Brain microvascular endothelial cell (primary cell): ENCODE measurements at regions not wholly inside any gene's neighbourhood (a gene's known extent, or its start where the extent isn't known, plus 50 kb on each side); places are given as distances from the start of the nearest gene placed in this dataset.
"Not testable (repeated sequence)": the region's sequence is repeated elsewhere in the genome, so short reads cannot be mapped to it uniquely, and the experiment has no call there.

ENCODE experiments used
- DNase-seq: peaks from one replicate; pipeline ENCODE4 v3.0.0-alpha.2; 2020
- H3K27ac ChIP-seq: fragments of 250-450 bp; sonication (Bioruptor Pico); 2 replicates; pipeline ENCODE4 v1.5.1; 2020; ENCODE audit warnings: mild to moderate bottlenecking, moderate library complexity
- H3K27me3 ChIP-seq: fragments of 250-450 bp; sonication (Bioruptor Pico); replicated peaks from 2 replicates; pipeline ENCODE4 v1.5.1; 2020; ENCODE audit warnings: mild to moderate bottlenecking
- H3K36me3 ChIP-seq: fragments of 250-450 bp; sonication (Bioruptor Pico); replicated peaks from 2 replicates; pipeline ENCODE4 v1.5.1; 2020; ENCODE audit warnings: mild to moderate bottlenecking
- H3K4me3 ChIP-seq: 2 replicates; pipeline ENCODE4 v1.5.1; 2011; ENCODE audit warnings: low read depth, mild to moderate bottlenecking, control low read depth, low read length, moderate library complexity
- CTCF ChIP-seq: IDR thresholded peaks from 2 replicates; pipeline ENCODE4 v1.5.1; 2011; ENCODE audit warnings: low read depth, mild to moderate bottlenecking, moderate library complexity, low read length, control low read depth, inconsistent platforms; ENCODE audit errors: missing control alignments
- in situ Hi-C: cut with HindIII; loops from 2 replicates; pipeline ENCODE4 v1.10.0; 2017; ENCODE audit warnings: low sequenced_read_pairs, low pct_ligation_motif_present

GRCh38 chr16:80259290-80259805 lies 281.4 kb upstream of the DYNLRB2 start:
- Histone ChIP-seq H3K27ac (no peak overlapping the region), H3K4me3 (no peak overlapping the region), H3K27me3 (no peaks in the 10 kb centered on the region), H3K36me3 (no peaks in the 10 kb centered on the region)
- no peak for TF ChIP-seq CTCF
- in situ Hi-C loops: no loop called here
- DNase-seq: no peak

- in situ Hi-C loops: no loop called here
- no peak overlapping the region for H3K27ac ChIP-seq
- no peaks in the 10 kb centered on the region for H3K36me3 ChIP-seq
- DNase-seq: no peak
- no peaks in the 10 kb centered on the region for H3K27me3 ChIP-seq
- no peak for TF ChIP-seq CTCF
- H3K4me3 ChIP-seq: no peak overlapping the region
Observed at GRCh38 chr16:80258407-80258806, 282.4 kb upstream of the DYNLRB2 start.

DNA sequence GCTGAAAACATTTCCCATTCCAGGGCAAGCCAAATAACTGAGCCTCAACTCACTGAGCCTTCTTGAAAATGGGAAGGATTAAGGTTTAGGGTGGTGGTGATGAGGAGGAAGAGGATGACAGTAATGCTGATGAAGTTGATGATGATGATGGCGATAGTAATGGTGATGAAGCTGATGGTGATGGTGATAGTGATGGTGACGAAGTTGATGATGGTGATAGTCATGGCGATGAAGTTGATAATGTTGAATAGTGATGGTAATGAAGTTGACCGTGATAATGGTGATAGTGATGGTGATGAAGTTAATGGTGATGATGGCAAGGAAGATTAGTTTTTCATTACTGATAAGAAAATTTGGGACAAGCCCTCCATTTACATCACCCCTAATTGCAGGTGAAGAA lies 285.8 kb upstream of the DYNLRB2 start:
- no peak for TF ChIP-seq CTCF
- Histone ChIP-seq H3K4me3 (no peak overlapping the region), H3K27me3 (no peaks in the 10 kb centered on the region), H3K27ac (no peak overlapping the region), H3K36me3 (no peaks in the 10 kb centered on the region)
- DNase-seq: no peak
- in situ Hi-C loops: no loop called here

- Histone ChIP-seq H3K4me3 (no peak overlapping the region), H3K27me3 (no peaks in the 10 kb centered on the region), H3K36me3 (no peaks in the 10 kb centered on the region), H3K27ac (no peak overlapping the region)
- in situ Hi-C loops: no loop called here
- no peak for DNase-seq
- TF ChIP-seq CTCF: no peak
Observed at GRCh38 chr16:80253741-80254140, 287.1 kb upstream of the DYNLRB2 start.

DNA sequence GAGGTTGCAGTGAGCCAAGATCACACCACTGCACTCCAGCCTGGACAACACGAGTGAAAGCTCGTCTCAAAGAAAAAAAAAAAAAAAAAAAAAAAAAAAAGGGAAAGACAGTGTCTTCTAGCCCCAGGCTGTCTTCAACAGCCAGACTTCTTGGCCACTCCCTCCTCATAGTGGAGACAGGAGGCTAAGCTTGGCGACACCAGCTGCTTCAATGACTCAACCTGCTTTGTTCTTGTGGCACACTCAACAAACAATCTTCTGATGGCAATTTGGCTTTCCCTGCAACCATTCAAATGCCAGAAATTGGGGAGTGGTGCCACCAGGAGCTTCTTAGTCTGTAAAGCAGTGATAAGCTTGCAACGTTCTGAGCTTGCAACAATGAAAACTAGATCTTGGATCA lies 290.4 kb upstream of the DYNLRB2 start:
- no peak for TF ChIP-seq CTCF
- in situ Hi-C loops: no loop called here
- no peak for DNase-seq
- no peak overlapping the region for H3K27ac ChIP-seq
- H3K4me3 ChIP-seq: no peak overlapping the region
- no peaks in the 10 kb centered on the region for H3K36me3 ChIP-seq
- H3K27me3 ChIP-seq: no peaks in the 10 kb centered on the region

DNA sequence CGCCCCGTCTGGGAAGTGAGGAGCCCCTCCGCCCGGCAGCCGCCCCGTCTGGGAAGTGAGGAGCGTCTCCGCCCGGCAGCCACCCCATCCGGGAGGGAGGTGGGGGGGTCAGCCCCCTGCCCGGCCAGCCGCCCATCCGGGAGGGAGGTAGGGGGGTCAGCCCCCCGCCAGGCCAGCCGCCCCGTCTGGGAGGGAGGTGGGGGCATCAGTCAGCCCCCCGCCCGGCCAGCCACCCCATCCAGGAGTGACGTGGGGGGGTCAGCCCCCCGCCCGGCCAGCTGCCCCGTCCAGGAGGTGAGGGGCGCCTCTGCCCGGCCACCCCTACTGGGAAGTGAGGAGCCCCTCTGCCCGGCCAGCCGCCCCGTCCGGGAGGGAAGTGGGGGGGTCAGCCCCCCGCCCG lies 297.5 kb upstream of the DYNLRB2 start:
- in situ Hi-C loops, DNase-seq, H3K4me3 ChIP-seq, H3K27ac ChIP-seq, H3K36me3 ChIP-seq, H3K27me3 ChIP-seq: not testable (repeated sequence)

- in situ Hi-C loops, H3K27me3 ChIP-seq, H3K4me3 ChIP-seq: not testable (repeated sequence)
Observed at GRCh38 chr16:80242279-80242678, 298.5 kb upstream of the DYNLRB2 start.

More at GRCh38 chr16:80242279-80242678, 298.5 kb upstream of the DYNLRB2 start:
- not testable (repeated sequence) for H3K36me3 ChIP-seq, DNase-seq, H3K27ac ChIP-seq
